HG03060 (cell line): ENCODE measurements at regions not wholly inside any gene's neighbourhood (a gene's known extent, or its start where the extent isn't known, plus 50 kb on each side); places are given as distances from the start of the nearest gene placed in this dataset.

Experiments used
- ATAC-seq: cut with Tn5 transposase; IDR thresholded peaks from one replicate; pipeline ENCODE4 v1.9.1; 2021; ENCODE audit warnings: low read depth, moderate number of reproducible peaks; ENCODE audit not compliant: unreplicated experiment

- no peak for ATAC-seq
These were observed 69.2 kb downstream of the INHBA start for GRCh38 chr7:41633690-41634089.

- ATAC-seq, result peak; percentile 80
These were observed 72.1 kb downstream of the INHBA start for GRCh38 chr7:41630741-41631140.

GRCh38 chr7:41629711-41630111 is 73.2 kb downstream of the INHBA start:
- ATAC-seq, result no peak

GRCh38 chr7:41628901-41629300 is 74.0 kb downstream of the INHBA start:
- no peak for ATAC-seq

GRCh38 chr7:41627645-41628298 is 75.1 kb downstream of the INHBA start:
- ATAC-seq, result no peak

GRCh38 chr7:41624818-41625217 is 78.1 kb downstream of the INHBA start:
- no peak for ATAC-seq

GRCh38 chr7:41621953-41622831 is 80.7 kb downstream of the INHBA start:
- ATAC-seq, result no peak

- ATAC-seq, result no peak
These were observed 84.9 kb downstream of the INHBA start for GRCh38 chr7:41617987-41618386.

- ATAC-seq, result no peak
These were observed 90.1 kb downstream of the INHBA start for GRCh38 chr7:41612798-41613197.

GRCh38 chr7:41612386-41612785 is 90.5 kb downstream of the INHBA start:
- no peak for ATAC-seq

- no peak for ATAC-seq
These were observed 94.4 kb downstream of the INHBA start for GRCh38 chr7:41608447-41608846.

GRCh38 chr7:41603985-41604384 is 98.9 kb downstream of the INHBA start:
- no peak for ATAC-seq

- no peak for ATAC-seq
These were observed 103.1 kb downstream of the INHBA start for GRCh38 chr7:41599760-41600159.

- no peak for ATAC-seq
These were observed 110.1 kb downstream of the INHBA start for GRCh38 chr7:41592794-41593193.

- no peak for ATAC-seq
These were observed 110.7 kb downstream of the INHBA start for GRCh38 chr7:41592236-41592635.

GRCh38 chr7:41590986-41591385 is 111.9 kb downstream of the INHBA start:
- no peak for ATAC-seq

- ATAC-seq, result no peak
These were observed 114.5 kb downstream of the INHBA start for GRCh38 chr7:41588341-41588740.

- no peak for ATAC-seq
These were observed 115.8 kb downstream of the INHBA start for GRCh38 chr7:41586931-41587640.

- no peak for ATAC-seq
These were observed 118.1 kb downstream of the INHBA start for GRCh38 chr7:41584746-41585145.

- ATAC-seq, result no peak
These were observed 120.8 kb downstream of the INHBA start for GRCh38 chr7:41582116-41582515.

- ATAC-seq, result no peak
These were observed 121.8 kb downstream of the INHBA start for GRCh38 chr7:41581041-41581440.
